ENCODE measurements at regions not wholly inside any gene's neighbourhood (a gene's known extent, or its start where the extent isn't known, plus 50 kb on each side); places are given as distances from the start of the nearest gene placed in this dataset.

DNA sequence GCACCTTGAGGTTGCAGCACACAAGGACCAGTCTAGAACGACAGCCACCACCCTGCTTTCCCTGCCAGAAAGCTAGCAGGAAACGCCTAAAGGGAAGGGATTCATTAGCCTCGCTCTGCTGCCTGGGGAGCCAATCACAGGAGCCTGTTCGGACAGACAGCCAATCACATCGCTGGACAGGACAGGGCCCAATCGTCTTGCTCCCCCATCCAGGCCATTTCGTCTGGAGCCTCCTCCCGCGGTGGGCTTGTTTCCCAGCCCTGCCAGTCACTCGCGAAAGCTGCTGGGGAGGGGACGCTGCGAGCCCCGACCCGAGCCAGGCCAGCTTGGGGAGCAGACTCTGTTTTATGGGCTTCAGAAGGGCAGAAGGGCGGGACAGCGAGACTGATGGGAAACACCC lies 79.8 kb upstream of the NCAM1 start:
- DNase-seq (ENCODE audit: low read depth, low spot score), result peak; percentile 32
- no peaks in the 10 kb centered on the region for H3K36me3 Mint-ChIP-seq (ENCODE audit: low read depth)

DNA sequence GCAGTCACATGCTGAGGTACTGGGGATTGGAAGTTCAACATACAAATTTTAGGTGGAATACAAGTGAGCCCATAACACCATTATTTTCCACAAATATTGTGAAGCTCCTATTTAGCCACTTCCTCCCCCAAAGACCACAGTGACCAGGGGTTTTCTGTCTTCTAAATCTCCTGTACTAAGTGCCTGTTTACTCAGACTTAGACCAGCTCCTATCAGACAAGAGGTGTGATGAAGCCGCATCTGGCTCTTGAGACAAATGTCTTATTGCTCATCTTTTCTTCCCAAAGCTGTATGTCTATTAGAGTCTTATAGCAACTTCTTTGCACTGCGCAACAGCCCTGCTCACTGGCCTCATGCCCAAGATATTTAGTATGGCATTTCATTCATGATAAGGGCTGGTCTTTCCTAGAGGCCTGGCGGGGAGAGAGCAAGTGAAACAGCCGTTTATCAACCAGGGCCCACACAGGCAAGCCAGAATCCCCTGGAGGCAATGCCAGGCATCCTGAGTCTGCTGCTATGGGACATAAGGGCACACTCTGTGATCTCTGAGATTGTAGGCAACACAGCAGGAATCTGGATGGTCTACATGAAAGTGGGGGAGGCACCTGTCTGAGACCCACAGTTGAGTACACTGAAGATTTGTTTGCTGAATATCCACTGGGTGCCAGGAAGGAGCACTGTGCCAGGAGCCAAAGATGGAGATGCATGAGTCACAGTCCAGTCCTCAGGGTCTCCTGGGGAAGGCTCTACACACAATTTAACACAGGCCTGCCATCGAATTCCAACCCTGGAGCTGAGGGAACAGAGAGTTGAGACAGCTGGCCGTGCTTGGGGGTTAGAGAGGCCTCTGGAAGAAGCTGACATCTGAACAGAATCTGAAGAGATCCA lies 78.5 kb upstream of the NCAM1 start:
- Mint-ChIP-seq H3K4me1 (peaks cover 28% of the 10 kb centered on the region), H3K36me3 (ENCODE audit: low read depth) (no peaks in the 10 kb centered on the region), H3K4me3 (no peak overlapping the region), H3K9me3 (no peaks in the 10 kb centered on the region), H3K27me3 (ENCODE audit: low read depth) (no peaks in the 10 kb centered on the region), H3K27ac (ENCODE audit: unreplicated experiment) (no peak overlapping the region)
- no peak for DNase-seq (ENCODE audit: low read depth, low spot score)
- TF ChIP-seq, protein P1, sequence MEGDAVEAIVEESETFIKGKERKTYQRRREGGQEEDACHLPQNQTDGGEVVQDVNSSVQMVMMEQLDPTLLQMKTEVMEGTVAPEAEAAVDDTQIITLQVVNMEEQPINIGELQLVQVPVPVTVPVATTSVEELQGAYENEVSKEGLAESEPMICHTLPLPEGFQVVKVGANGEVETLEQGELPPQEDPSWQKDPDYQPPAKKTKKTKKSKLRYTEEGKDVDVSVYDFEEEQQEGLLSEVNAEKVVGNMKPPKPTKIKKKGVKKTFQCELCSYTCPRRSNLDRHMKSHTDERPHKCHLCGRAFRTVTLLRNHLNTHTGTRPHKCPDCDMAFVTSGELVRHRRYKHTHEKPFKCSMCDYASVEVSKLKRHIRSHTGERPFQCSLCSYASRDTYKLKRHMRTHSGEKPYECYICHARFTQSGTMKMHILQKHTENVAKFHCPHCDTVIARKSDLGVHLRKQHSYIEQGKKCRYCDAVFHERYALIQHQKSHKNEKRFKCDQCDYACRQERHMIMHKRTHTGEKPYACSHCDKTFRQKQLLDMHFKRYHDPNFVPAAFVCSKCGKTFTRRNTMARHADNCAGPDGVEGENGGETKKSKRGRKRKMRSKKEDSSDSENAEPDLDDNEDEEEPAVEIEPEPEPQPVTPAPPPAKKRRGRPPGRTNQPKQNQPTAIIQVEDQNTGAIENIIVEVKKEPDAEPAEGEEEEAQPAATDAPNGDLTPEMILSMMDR (conservative IDR thresholded peaks at IDR 0.05), result no peak

More for the DNA sequence above, 79.8 kb upstream of the NCAM1 start:
- TF ChIP-seq, protein P1 (conservative IDR thresholded peaks at IDR 0.05), result no peak
- no peaks in the 10 kb centered on the region for H3K27me3 Mint-ChIP-seq (ENCODE audit: low read depth)
- peak overlapping the region; percentile 79 for H3K4me3 Mint-ChIP-seq
- H3K27ac Mint-ChIP-seq (ENCODE audit: unreplicated experiment), result peak overlapping the region; percentile 30
- H3K4me1 Mint-ChIP-seq, result peaks cover 29% of the 10 kb centered on the region
- H3K9me3 Mint-ChIP-seq, result no peaks in the 10 kb centered on the region

DNA sequence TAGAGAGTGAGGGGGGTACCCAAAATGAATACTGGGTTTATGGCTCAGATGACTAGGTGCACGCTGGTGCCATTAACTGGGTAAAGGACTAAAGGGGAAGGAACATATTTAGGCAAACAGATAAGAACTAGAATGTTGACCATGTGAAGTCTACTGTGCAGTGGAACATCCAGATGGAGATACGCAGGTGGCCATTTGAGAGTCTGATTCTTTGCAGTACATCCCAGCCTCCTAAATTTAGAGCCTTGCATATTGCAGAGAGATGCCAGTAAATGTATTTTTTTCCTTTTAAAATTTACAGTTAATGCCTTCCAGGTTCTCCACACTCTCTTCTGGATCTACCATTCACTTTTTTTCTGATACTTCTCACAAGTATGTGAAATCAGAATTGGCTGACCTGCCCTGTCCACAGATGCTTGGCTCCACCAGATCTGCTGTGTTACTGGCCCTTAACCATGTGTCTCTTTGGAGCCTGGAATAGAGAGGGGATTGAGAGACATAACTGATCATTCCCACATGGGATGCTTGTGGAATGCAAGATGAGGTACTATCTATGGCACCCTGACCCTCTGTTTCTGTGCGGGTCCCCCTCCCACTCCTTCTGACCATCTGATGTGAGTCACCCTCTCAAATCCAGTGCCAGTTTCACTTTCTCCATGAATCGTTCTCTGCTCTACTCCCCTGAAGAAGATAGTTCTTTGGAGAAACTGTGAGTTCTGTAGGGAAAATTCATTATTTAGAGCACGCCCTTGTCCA lies 77.0 kb upstream of the NCAM1 start:
- no peaks in the 10 kb centered on the region for H3K36me3 Mint-ChIP-seq (ENCODE audit: low read depth)
- DNase-seq (ENCODE audit: low read depth, low spot score), result no peak
- no peak overlapping the region for H3K27ac Mint-ChIP-seq (ENCODE audit: unreplicated experiment)
- no peak overlapping the region for H3K4me3 Mint-ChIP-seq
- no peaks in the 10 kb centered on the region for H3K27me3 Mint-ChIP-seq (ENCODE audit: low read depth)
- H3K9me3 Mint-ChIP-seq, result no peaks in the 10 kb centered on the region
- TF ChIP-seq, protein P1 (conservative IDR thresholded peaks at IDR 0.05), result no peak
- H3K4me1 Mint-ChIP-seq, result peaks cover 24% of the 10 kb centered on the region

DNA sequence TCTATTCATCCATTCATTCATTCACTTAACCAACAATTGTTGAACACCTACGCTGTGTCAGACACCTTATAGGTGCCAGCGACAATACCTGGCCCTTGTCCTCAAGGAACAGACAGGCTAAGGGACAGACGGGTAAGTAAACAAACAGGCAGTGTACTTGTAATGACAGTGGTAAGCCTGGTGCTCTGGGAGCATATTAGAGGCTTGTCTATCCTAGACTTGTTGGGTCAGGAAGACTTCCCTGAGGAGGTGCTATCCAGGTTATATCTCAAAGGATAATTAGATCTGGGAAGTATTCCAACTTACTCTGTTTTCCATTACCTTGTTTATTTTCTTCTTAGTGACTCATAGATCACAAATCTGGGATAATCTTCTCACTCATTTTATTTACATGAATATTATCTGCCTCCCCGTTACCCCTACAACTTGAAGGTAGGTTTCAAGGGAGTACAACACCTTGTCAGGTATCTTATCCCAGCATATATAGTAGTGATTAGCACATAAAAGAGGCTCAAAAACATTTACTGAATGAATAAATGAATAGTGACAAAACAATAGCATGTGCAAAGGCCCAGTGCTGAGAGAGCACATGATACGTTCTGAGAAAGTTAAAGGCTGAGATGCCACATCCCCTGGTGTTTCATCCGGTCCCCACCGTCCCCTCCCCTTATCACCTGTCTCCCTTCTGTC lies 75.3 kb upstream of the NCAM1 start:
- no peak for DNase-seq (ENCODE audit: low read depth, low spot score)
- no peak overlapping the region for H3K27ac Mint-ChIP-seq (ENCODE audit: unreplicated experiment)
- H3K4me3 Mint-ChIP-seq, result no peak overlapping the region
- no peaks in the 10 kb centered on the region for H3K36me3 Mint-ChIP-seq (ENCODE audit: low read depth)
- TF ChIP-seq, protein P1 (conservative IDR thresholded peaks at IDR 0.05), result no peak
- H3K27me3 Mint-ChIP-seq (ENCODE audit: low read depth), result no peaks in the 10 kb centered on the region
- H3K4me1 Mint-ChIP-seq, result peaks cover 26% of the 10 kb centered on the region
- H3K9me3 Mint-ChIP-seq, result no peaks in the 10 kb centered on the region

Measured in neural crest cell (in vitro differentiated cells).